DMS 273 (cell line): ENCODE measurements at regions not wholly inside any gene's neighbourhood (a gene's known extent, or its start where the extent isn't known, plus 50 kb on each side); places are given as distances from the start of the nearest gene placed in this dataset.
A peak's percentile ranks its signal among the peaks of the same experiment; 100 is the strongest.
"Not testable (repeated sequence)": the region's sequence is repeated elsewhere in the genome, so short reads cannot be mapped to it uniquely, and the experiment has no call there.

ENCODE experiments used
- DNase-seq: peaks from one replicate; lab custom pipeline; 2025; ENCODE audit not compliant: unreplicated experiment; lab: John Stamatoyannopoulos, UW

DNA sequence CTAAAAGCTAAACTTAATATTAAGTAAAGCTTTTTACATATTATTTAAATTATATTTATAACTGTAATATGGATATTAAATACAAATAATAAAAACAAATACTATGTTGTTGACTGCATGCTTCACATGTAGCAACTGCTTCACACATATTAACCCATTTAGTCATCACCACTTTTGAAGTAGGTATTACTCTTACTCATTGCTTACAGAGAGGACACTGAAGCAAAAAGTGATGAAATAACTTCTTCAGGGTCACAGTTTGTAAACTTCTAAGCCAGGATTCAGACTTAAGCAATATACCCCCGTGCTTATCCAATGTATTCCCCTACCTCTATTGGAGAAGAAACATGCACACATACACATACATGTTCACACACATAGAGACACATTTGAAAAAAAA, 166.6 kb downstream of the DKK2 start:
- no peak for DNase-seq

DNA sequence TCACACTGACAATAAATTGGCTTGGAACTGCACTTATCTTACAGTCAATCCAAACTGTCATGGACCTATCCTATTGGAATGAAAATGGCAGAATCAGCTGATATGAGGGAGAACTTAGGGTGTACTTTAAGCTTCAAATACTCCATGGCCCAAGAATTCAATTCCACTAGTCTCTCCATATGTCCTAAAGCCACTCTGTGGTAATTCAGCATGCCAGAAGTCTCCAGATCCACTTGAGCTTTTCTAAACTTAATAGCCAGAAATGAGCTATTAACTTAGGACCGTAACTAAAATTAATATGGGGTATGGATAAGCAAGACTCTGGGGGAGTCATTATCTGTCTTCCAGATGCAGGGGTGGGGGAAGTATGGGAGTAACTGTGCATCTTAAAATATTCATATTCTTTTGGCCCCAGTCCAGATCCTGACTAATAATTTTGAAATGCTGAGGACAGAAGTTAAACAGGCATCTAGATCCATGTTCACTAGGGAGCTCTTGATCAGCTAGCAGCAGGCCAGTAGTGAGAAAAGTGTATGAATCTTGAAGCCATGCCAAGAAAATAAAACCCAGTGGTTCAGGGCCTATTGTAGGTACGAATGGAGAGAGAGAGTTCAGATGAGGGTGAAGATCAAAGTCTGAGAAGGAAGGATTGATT, 167.6 kb downstream of the DKK2 start:
- DNase-seq: no peak

DNA sequence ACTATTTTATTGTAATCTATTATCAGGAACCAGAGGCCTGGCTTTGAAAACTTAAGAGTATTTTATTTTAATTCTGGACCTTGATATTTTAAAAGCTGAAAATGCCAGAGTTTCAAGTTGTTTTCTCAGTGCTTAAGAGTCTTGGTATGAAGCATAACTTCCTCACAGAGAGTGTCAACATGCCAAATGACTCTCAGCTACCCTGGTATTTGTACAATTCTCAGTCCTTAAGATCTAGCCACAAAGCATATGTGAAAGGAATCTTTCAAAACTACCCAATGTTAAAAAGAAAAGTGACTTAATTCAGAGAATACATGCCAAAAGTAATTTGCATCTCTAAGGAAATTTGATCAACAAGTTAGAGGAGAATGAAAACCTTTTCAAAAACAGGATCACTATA, 171.9 kb downstream of the DKK2 start:
- no peak for DNase-seq

DNA sequence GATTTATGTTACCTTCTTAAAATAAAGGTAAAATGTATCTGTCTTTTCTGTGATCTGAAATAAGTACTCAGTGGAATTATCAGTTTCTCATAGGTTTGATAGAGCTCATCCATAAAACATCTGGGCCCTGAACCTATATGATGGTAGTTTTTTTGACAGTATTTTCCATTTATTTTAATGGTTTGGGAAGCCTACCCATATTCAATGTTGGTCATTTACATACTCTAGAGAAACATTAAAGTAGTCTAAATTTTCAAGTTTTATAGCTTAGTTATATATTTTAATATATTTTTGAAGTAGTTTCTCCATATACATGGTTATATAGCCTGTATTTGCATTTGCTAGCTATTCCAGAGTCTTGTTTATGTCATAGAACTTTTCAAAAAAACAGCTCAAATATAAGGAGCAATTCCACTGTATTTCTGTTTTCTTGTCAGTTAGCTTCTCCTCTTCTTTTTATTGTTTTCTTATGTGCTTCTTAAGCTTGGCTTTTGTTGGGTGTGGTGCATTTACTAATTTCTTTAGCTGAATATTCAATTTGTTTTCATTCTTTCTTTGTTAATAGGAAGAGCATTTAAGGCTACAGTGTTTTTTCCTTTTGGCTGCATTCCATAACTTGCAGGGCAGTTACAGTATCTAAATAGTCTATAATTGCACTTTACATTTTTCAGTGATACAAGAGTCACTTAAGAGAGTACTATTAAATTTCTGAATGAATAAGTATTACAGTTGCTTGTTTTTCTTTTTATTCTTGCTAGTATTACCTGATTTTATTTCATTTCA, 181.4 kb downstream of the DKK2 start:
- no peak for DNase-seq

DNA sequence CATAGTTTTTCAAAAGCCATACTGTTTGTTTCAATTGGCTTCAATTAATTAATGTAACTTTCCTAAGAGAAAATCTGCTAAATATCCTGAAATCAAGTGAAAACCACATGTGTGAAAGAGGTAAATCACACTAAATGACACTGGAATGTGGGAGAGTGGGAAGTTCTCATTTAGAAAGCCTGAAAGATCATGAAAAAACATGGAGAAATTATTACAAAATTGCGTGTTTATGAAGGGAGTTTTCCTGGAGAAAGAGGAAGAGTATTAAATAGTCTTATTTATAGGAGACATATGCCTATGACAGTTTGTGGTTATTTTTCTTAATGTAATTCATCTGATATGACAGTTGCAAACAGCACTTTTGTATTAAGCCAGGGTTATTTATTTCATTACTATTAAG, 183.7 kb downstream of the DKK2 start:
- DNase-seq: no peak

DNA sequence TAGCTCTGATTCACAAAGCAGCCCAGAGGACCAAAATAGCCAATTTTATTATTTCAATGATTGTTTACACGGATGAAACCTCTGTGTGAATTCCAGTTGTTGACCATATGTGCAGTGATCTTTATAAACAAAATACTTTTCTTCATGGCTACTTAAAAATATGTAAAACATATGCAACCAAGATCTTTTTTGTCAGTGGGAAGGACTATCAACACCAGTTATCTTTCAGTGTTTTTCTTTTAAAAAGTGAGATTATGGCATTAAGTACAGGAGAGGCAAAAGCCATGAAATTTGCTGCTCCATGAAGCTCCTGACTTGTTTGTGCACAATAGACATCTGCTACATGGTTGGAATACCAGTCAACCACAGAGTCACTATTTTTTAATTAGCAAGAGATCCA, 184.4 kb downstream of the DKK2 start:
- DNase-seq: no peak

DNA sequence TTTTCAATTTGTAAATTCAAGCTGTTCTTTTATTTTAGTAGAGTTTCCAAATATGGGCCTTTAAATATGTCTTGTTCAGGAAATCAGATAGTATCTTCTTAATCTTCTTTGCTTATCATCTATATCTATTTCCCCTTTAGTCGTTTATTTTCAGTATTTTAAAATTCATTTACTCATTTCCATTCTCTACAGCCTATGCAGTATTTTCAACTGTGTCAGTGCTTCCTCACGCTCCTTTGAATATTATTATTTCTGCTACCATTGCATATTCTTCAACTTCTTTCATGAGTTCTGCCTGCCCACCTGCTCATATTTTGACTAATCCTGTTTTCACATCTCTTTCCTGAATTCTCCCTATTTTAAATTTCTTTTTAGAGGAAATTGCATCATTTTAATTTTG, 185.4 kb downstream of the DKK2 start:
- DNase-seq: no peak

DNA sequence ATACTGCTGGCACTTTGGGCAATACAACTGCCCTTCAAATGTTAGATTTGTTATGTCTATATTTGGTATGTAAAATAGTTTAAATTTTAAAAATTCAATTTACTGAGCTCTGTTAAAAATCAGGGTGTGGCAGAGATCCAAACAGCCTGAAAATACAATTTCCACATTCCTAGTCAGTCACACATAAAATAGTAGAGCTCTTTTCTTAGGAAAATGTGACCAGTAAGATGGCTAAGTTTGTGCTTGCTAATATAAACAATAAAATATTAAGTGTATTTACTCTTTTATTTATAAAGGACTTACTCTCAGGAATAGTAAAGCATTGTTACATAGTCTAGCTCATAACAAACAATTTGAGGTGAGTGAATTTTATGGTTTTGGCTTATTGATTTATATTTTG, 200.2 kb downstream of the DKK2 start:
- DNase-seq: no peak

DNA sequence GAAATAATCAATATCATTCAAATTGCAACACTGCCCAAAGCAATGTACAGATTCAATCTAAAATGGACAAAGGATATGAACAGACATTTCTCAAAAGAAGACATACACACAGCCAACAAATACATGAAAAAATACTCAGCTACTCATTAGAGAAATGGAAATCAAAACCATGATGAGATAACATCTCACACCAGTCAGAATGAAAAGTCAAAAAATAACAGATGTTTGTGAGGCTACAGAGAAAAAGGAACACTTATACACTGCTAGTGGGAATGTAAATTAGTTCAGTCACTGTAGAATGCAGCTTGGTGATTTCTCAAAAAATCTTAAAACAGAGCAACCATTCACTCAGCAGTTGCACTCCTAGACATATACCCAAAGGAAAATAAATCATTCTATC, 205.2 kb downstream of the DKK2 start:
- no peak for DNase-seq

DNA sequence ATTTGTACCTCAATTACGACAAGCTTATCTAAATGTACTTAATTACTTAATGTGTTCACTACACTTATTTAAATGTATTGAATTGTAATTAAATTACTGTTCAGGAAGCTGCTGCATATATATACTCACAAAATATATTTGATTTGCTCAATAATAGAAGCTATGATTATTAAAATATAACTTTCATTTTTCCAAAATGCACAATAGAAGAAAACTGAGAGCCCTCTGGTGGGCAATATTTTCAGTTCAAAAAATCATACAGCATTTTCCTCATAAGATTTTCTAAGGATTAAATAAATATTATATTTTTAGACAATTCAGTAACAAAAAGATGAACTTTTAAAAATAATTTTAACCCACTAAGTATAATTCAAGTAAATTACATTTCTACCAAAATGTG, 217.3 kb downstream of the DKK2 start:
- no peak for DNase-seq

DNA sequence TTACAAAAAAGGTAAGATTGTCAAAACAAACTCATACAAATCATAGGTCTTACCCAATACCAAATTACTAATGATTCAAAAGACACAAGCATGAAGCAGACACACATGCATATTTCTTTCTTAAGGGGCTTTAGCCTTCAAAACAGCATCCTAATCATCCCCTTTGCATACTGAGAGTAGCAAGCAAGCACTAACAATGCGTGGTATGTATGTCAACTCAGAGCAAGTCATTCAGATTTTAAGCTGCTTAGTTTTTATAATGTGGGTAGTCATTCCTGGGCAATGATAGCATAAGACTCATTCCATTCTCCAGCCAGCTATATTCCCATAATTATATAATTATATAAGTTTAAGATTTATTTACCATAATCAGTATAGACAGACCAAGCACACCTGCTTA, 219.6 kb downstream of the DKK2 start:
- no peak for DNase-seq

DNA sequence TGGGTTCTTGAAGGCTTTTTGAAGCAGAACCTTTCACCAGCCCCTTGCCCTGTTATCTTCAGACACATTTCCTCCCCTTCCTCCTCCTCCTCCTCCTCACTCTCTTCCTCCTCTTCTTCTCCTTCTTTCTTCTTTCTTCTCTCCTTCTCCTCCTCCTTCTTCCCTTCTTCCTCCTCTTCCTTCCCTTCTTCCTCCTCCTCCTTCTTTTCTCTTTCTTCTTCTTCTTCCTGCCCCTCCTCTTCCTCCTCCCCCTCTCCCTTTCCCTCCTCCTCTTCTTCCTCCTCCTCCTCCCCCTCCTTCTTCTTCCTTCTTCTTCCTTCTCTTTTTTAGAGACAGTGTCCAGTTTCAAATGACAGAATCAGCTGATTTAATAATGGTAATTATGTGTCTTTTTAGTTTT, 226.0 kb downstream of the DKK2 start:
- DNase-seq: no peak

DNA sequence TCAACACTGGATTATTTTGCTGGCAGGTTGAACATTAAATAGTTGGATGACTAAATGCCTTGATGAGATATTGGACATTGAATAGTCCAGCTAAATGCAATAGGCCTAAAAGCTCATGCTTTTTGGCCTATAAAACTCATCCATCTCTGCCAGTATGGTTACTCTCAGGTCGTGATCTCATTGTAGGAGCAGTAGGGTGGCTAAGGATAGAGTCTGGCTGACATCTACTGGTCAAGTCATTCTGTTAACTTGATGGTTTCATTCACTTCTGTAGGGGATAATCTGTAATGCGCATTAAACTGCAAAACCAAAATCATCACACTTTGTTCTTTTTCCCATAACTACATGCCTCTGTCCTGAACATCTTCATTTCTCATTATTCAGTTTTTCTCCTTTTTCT, 227.0 kb downstream of the DKK2 start:
- DNase-seq: peak; percentile 1

DNA sequence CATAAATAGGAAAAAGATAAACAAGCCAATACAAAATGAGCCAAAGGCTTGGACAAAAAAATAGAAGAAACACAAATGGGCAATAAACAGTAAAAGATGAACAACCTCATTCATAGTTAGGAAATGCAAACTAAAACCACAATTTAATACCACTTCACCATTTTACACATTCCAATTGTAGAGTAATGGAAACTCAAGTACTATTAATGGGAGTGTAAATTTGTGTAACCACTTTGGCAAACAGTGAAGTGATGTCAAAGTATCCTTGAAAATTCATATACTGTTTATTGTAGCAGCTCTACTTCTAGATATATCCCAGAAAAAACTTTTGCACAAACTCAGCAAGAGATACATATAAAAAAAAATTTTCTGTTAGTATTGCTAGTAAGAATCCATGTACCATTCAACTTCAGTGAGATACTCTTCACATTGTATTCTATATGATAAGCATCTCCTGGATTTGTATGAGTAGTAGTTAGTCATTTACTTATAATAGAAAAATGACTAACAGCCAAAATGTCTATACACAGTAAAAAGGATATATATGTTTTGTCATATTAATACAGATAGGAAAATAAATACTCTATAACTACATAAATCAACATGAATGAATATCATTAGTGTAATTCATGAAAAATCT, 229.8 kb downstream of the DKK2 start:
- no peak for DNase-seq

DNA sequence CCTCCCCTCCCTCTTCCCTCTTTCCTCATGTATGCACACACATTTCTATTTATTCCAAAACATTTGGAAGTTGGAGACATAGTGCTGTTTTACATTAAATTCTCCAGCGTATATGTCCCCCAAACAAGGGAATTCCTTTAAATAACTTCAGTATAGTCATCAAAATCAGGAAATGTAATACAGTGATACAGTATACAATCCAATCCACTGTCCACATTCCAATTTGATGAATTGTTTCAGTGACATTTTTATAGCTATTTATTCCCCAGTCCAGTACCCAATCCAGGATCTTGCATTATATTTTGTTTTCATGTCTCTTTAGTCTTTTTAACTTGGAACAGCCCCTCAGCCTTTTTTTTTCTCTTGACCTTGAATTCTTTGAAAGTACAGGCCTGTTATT, 233.0 kb downstream of the DKK2 start:
- DNase-seq: no peak

DNA sequence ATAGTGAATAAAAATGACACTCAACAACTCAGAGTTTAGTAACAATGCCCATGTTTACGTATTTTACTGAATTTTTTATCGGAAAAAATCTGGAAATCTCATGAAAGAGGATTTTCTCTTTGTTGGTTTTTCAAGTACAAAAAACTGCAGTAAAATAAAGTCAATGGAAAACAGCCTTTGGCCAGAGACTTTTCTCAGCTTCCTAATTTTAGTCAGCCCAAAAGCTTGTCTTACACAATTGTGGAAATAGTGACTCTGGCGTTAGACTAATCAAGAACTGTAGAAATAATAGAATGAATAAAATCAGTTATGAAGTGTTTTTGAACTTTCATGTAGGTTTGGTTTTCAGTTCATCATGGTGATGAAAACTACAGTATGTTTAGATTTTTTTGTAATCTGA, 234.7 kb downstream of the DKK2 start:
- DNase-seq: no peak

DNA sequence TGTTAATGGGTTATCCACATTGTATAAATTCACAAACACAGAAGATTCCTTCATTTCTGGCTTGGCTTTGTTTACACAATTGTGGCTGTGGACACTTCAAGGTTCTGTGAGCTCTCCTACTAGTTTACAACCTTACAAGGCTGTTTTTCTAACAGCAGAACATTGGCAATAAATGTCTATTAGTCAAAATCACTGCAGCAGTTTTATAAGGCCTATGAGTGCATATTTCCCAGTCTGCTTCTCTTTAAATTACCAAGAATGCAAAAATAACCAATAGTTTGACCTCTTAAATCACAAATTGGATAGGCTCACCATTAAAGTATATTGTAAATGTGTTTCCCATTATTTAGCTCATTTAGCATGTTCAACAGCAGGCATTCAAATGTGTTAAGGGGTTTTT, 239.2 kb downstream of the DKK2 start:
- no peak for DNase-seq

DNA sequence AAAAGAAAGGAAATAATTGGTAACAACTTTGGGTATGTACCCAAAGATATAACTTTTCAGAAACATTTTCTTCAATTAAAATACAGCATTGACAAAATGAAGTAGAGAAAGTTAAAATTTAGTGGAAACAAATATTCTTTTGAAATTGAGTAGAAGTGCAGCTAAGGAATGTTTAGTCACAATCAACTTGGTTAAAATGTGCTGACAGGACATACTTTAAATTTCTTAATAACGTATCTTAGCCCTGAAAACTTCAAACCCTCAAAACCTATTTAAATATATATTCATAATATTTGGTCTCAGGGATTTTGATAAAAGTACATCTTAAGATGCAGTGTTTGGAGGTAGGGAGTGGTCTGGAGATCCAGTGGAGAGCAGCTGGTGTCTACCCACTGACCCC, 240.8 kb downstream of the DKK2 start:
- DNase-seq: no peak

DNA sequence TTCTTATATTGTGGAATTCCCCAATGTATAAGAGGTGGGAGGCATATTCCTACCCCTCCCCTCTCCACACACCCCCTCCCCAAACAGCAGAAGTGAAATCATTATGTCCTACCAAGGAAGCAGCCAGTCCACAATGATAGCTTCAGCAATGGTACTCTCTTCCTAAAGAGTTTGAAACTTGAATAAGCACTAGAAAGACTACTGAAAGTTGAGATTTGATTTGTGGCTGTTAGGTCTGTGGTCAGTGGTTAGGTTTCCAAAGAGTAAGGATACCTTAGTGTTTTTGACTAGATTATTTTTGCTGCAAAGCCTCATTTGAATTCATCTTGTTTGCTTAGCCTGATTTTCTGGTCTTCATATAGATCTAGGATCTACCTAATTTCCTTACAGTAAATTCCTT, 242.2 kb downstream of the DKK2 start:
- no peak for DNase-seq

DNA sequence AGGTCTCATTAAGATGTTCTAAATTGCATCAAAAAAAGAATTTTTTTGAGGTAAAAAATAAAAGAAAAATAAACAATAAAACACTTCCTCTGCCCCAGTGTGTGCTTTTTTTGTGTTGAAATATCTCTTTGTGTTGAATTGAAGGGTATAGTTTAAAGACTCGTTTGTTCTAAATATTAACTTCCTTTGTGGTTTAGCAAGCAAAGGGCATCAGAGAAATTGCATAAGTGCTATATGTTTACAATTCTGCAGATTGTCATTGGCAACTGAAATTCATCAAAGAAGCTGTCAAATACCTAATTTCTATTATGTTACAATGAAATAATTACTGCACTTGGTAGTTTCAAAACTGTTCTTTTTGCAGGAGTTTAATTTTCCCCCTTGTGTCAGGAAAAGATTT, 260.5 kb downstream of the DKK2 start:
- no peak for DNase-seq

DNA sequence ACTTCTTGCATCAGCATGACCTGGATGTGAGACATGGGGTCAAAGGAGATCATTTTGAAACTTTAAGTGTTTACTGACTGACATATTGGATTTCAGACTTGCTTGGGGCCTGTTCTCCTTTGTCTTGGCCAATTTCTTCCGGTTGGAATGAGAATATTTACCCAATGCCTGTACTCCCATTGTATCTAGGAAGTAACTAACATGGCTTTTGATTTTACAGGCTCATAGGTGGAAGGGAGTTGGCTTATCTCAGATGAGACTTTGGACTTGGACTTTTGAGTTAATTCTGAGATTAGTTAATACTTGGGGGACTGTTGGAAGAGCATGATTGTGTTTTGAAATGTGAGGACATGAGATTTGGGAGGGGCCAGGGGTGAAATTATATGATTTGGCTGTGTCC, 262.1 kb downstream of the DKK2 start:
- DNase-seq: not testable (repeated sequence)

DNA sequence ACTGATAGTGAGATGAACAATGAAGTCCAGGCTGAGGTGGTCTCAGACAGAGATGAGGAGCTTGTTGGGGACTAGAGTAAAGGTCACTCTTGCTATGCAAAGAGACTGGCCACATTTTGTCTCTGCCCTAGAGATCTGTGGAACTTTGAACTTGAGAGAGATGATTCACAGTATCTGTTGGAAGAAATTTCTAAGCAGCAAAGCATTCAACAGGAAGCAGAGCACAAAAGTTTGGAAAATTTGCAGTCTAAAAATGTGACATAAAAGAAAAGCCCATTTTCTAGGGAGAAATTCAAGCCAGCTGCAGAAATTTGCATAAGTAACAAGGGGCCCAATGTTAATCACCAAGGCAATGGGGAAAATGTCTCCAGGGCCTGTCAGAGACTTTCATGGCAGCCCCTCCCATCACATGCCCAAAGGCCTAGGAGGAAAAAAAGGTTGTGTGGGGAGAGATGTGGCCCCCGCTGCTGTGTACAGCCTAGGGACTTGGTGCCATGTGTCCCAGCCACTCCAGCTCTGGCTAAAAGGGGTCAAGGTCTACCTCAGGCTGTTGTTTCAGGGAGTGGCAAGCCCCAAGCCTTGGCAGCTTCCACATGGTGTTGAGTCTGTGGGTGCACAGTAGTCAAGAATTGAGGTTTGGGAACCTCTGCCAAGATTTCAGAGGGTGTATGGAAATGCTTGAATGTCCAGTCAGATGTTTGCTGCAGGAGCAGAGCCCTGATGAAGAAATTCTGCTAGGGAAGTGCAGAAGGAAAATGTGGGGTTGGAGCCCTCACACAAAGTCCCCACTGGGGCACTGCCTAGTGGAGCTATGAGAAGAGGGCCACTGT, 262.8 kb downstream of the DKK2 start:
- no peak for DNase-seq
